Activated CD8-positive, alpha-beta memory T cell treated with anti-CD3 and anti-CD28 coated beads for 24 hours (primary cell): ENCODE measurements at regions not wholly inside any gene's neighbourhood (a gene's known extent, or its start where the extent isn't known, plus 50 kb on each side); places are given as distances from the start of the nearest gene placed in this dataset.

Experiments
- DNase-seq: peaks from one replicate; pipeline ENCODE4 v3.0.0-alpha.2; 2020

DNA sequence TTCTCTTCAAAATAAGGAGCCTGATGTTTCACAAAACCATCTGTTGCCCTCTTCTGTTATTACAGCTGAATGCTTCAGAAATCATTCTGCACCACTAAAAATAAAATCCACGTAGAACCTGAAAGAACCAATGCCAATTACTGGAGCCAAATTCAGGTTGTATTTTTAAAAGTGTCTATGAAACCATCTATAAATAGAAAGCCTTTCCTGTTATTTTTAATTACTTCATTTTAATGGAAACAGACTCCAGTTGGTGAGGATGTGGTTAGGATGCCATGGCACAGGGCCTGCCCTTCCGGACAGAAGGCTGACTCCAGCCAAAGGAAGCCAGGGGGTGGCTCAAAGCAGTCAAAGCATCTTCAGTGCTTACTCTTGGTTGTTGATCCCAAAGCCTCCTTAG, 119.8 kb downstream of the TENT4A start:
- no peak for DNase-seq

DNA sequence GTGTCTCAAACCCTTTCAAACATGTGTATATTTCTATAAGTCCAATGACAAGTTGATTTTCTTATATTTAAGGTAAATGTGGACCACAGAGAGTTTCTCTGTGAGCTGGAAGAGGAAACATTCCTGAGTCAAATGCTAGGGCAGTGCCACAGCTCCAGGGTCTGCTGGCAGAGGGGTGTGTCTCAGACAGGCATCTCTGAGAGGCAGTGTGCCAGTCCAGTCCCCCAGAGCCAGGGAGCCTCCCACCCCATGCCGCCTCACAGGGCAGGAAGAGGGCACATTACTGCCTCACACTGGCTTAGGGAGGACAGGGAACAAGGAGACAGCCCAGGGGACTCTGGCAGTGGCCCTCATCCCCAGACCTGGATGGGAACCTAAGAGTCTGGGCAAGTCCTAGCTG, 120.2 kb downstream of the TENT4A start:
- DNase-seq, result no peak

DNA sequence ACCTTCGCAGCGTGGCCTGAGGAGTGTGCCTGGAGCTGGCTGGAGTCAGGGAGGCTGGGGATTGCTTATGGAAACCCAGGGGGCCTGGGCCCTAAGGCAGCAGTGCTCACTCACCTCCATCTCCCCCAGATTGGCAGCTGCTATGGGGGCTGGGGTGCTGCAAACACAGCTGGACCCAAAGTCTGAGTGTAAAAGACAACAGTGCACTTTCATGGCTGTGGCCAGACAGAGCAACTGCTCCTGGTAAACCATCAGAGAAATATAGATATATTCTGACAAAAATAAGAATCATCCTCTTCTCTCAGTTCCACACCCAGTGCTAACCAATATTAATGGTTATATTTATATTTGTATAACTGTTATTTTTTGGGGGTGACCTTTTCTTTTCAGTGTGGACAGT, 123.9 kb downstream of the TENT4A start:
- no peak for DNase-seq

DNA sequence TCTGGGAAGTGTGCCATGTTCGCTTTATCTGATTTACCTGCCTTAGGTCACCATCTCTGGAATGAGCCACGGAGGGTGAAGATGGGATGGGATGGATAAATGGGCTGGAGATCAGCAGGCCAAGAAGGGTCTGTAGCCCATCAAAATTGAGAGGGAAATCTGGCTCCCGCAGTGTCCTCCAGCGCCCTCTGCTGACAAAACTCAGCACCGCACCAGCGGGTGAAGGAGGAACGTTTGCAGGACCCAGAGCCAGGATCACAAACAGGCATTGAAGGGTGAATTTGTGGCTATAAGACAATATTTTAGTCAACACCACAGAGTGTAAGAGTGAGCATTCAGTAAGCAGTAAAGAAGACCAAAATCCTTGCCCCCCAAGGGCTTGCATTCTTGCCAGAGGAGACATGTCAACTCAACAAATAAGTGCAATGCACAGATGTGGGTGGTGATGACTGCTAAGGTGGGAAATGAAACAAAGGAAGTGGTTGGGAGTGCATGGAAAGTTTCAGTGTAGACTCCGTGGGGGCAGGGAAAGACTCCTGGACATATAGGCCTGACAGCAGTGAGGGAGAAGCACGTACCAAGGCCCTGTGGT, 124.4 kb downstream of the TENT4A start:
- no peak for DNase-seq

DNA sequence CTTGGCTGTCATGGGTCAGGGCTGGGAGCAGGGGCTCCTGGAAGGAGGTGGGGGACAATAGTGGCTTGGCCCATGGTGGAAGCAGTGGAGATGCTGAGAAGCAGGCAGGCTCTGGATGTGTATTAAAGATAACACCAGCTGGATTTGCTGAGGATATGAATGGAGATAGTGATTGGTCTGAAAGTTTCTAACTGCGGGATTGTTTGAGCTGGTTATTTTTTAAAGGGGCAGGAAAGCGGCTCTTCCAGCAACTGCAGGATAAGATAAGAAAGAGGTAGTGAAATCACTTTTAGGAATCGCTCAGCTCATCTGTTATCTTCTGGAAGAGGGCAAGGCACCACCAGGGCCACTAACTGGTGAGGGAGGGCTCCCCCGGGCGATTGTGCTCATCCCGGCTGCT, 125.5 kb downstream of the TENT4A start:
- no peak for DNase-seq

DNA sequence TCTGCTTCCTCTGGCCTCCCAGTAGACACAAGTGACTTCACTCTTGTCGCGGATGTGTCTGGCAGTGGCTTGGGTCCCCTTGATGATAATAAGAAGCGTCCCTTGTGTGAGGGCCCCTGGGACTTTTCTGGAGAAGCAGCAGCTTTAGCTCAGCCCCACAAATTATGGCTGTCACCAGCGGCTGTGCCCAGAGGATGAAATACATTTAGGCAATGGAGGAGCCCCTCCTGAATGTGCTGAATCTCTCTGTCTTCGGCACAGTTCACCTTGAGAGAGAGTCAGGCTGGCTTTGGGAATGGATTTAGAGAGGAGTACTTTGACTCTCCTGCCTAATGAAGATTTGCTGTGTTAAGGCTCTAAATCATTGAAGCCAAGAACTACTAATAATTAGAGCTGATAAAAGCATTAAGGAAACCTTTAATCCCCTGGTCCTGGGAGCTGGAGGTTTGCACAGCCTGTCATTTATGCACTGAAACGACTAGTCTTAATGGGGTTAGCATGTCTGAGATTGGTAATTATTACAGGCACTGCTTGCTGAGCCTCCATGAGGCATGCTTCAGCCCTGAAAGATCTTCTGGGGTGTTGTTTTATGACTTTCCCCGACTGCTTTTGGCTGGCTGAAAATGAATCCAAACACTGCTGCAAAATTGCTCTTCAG, 127.0 kb downstream of the TENT4A start:
- DNase-seq, result peak; percentile 26

DNA sequence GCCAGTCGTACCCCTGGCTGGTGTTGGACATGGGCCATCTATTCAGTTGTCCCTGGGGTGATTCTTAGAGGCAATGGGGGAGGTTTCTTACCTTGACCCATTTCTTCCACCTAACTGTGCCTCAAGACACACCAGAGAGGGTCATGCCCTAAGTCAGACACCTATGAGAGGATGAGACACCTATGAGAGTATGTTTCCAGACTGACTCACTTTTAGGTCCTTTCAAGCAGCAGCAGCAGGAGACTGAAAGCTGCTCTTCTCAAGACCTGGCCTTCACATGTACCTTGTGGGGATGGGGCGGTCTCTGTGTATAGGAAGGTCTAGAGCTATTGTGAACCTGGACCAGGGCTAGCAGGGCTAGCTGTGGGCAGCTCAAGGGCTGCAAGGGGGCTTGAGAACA, 130.1 kb downstream of the TENT4A start:
- DNase-seq, result no peak

DNA sequence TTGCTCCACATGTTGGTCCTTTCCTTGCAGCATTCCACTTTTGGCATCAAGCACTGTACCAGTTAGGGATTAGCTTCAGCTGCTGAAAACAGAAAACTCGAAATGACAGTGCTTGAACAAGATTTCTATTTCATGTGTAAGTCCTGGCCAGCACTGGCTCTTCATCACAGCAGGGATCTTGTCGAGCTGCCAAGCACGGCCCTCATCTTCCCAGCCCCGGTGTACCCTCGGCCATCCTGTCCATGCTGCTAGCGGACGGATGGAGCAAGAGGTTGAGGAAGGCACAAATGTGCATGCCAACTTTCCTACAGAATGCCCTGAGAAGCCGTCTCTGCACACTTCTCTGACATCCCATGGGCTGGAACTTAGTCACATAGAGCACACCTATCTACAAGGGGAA, 130.6 kb downstream of the TENT4A start:
- no peak for DNase-seq

DNA sequence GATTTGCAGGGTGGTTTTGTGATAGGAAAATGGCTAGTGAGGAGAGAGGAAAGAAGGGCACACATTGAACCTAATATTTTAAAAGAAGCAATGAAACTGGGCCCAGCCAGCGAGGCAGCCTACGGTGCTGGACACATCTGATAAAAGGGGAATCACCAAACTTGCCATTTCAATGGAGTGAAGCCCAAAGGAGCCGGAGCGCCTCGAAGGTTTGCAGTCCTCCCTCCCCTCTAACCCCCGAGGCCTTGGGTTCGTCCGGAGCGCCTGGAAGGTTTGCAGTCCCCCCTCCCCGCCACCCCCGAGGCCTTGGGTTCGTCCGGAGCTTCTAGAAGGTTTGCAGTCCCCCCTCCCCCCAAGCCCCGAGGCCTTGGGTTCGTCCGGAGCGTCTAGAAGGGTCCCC, 132.6 kb downstream of the TENT4A start:
- DNase-seq, result no peak

DNA sequence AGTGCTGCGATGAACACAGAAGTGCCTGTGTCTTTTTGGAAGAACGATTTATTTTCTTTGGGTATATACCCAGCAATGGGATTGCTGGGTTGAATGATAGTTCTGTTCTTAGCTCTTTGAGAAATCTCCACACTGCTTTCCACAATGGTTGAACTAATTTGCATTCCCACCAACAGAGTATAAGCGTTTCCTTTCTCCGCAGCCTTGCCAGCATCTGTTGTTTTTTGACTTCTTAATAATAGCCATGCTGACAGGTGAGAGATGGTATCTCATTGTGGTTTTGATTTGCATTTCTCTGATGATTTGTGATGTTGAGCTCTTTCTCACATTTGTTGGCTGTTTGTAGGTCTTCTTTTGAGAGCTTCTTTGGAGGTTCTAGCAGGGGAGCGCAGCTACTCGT, 134.6 kb downstream of the TENT4A start:
- DNase-seq, result no peak

DNA sequence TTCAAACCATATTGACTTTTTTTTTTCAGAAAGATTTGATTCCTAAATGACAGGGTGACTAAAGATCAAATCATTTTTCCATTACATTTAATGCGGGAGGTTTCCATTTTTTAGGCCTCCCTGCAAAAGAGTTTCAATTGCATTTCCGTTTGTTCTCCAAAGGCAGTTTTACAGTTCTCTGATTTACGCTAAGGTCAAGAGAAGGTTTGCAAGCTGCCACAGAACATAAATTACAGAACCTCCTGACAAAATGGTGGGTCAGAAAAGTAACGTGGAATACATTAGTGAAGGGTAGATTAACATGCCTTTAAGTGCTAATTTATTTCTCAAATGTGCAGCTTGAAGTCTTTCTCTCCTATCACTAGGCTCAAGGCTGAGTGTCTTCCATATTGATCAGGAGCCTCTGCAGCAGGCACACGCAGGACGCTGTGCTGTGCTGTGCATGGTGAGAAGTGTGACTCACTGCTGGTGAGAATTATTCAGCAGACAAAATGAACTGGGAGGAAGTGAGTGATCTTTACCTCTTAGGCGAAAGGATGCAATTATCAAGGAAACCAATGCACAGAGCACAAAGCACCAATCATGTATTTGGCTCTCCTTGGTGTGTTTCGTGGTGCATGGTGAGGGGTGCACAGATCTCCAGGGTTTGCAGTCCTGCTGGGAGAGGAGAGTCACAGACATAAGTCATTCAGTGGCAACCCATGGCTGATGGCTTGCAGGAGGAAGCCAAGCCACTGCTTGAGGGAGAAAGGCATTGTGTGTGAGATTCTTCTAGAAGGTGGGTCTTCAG, 136.3 kb downstream of the TENT4A start:
- DNase-seq, result no peak

DNA sequence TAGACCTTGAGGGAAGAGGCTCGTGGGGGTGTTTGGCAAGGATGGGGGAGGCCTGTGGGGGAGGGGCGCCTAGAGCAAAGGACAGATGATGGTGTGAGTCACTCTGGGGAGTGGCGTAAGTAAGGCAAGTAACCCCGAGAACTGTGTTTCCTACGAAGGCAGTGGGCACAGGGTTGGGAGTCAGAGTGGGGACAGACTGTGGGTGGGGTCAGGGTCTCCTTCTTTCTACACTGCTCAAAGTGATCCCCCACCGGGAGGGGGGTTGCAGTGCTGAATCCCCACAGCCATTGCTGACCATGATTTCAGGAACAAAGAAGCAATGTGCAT, 136.8 kb downstream of the TENT4A start:
- DNase-seq, result no peak

DNA sequence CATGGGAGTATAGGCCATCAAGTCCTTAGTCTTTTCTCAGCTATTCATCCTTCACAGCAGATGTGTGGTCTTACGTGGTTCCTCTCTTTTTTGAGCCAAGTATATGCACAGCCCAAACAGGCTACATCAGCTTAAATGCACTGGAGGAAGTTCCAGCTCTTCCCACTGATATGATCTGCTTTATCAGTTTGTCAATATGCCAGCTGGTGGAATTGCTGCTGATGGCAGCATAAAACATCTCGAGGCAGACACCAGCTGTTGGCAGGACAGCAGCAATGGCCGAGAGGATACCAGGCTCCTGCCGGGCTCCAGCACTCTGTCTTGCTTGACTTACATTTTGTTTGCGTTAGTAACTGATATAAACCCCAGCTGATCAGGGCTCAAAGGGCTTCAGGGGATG, 143.4 kb downstream of the TENT4A start:
- DNase-seq, result no peak

DNA sequence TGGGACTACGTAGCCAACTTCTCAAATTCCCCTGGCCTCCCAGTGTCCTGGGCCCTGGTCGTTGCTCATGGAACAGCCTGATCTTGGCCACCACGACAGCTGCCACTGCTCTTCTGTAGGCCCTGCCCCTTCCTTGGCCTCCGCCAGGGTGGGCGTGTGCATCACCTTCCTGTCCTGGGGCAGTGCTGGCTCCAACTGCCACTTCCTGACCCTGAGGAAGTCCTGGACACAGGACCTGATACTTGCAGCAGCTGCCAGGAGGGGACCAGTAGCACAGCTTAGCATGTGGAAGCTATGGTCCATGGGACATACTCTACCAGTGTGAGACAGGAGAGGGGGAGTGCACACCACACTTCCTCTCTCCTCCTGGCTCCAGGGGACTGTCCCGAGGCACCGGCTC, 145.2 kb downstream of the TENT4A start:
- DNase-seq, result no peak

DNA sequence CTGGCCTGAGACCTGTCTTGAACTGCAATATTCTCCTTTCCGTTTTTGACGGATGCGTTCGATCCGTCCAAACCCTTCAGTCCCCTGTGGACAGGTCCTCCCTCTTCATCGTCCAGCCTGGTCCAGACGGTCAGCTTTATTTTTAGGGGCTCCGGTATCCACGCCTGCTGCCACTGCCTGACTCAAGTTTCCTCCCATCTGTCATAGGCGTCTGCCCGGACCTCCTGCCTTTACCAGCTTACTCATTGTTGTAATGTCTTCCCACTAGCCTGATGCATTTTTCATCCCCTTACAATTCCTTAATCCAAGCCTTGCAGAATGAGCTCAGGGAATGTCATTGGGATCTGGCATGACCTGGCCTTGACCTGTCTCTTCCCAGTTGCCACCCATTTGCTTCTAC, 145.8 kb downstream of the TENT4A start:
- no peak for DNase-seq

DNA sequence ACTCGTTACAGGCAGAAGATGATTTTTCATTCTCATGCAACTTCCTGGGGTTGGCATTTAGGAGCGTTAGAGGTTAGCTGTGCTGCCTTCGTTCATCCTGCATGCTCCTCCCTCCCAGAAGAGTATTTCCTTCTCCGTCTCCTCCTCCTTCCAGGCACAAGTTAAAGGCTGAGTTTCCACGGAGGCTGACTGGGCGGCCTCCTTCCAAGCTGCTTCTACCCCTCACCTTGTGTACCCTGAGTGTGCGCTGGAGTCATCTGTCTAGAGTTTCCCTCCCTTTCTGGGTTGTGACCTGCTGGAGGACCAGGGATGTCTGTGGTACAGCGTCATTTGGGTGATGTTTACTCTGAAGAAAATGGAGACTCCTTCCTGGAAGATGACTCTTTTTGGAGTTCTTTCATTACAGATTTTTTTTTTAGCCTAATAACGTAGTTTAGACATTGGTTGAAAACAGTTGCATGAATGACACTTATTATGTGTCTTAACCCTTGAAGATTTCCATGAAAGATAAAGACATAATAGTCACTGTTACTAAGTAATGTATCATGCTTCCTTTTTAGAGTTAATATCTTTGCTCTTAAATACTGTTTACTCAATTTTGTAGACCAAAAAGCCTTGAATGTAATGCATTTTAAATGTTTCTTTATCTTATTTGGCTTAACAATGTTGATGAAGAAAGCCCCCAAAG, 146.9 kb downstream of the TENT4A start:
- DNase-seq, result no peak

DNA sequence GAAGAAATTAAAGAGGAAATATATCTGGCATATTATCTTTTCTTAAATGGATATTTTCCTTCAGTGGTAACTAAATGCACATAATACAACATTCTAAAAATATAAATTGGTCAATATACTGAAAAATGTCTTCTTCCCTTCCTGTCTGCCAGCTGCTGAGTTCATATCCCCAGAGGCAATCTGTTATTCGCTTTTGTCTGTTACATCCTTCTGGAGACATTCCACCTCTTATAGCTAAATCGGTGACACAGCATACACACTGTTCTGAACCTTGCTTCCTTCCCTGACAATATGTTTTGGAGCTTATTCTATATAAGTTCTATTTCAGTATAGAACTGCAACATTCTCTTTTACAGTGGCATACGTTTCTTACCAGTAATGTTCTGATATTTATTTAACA, 147.8 kb downstream of the TENT4A start:
- DNase-seq, result no peak

DNA sequence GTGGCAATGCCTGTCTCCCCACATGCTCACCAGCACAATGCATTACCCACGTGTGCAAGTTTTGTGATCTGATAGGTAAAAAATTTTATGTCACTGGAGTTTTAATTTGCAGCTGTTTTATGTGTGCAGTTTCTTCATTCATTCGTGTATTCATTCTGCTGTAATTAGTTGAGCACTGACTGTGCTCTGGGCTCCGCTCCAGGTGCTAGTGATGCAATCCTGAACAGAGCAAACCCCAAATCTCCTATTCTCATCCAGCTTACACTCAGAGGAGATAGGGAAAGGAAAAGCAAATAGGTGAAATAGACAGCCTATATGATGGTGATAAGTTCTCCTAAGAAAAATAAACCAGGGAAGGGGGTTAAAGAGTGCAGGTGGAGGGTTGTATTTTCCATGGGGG, 148.4 kb downstream of the TENT4A start:
- DNase-seq, result no peak

DNA sequence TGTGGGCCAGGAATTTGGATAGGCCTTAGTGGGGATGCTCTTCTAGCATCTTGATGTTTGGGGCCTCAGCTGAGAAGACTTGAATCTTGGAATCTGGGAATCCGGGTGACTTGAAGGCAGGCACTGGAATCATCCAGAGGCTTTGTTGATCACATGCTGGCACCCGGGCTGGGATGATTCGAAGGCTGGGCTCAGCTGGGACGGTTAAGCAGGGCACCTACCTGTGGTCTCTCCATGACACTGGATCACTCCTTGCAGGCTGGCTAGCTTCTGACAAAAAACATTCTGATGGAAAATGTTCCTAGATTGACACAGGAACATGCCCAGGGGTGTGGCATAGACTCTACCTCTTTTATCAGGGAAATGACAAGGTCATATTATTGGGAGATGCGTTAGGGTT, 149.1 kb downstream of the TENT4A start:
- no peak for DNase-seq

DNA sequence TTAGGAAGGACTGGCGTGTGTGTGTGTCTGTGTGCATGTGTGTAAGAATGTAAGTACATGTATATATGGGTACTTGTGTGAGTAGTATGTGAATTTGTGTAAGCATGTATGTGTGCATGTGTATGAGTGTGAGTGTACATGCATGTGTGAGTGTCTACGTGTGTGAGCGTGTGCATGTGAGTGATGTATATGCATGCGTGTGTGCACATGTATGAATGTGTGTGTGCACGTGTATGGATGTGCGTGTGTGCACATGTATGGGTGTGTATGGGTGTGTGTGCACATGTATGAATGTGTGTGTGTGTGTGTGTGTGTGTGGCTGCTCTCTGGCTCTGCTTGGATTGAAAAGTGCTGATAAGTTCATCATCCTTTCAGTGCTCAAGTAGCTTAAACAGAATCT, 154.5 kb downstream of the TENT4A start:
- no peak for DNase-seq

DNA sequence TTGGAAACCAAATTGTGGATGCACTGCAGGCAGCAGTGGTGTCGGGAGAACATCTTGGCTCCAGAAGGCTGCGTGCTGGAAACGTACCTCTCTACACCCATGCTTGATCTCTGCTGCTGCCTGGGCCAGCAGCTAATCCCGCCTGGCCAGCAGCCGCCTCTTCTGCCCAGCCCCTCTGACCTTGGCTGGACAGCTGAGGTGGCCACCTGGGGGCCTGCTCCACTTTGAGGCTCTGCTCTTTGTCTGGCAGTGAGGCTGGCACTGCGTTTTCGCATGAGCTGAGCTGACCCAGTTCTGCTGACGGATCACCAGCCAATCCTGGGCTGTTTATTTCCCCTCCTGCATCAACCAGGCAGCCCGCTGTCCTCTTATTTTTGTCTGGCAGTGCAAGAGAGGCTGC, 154.9 kb downstream of the TENT4A start:
- DNase-seq, result no peak

DNA sequence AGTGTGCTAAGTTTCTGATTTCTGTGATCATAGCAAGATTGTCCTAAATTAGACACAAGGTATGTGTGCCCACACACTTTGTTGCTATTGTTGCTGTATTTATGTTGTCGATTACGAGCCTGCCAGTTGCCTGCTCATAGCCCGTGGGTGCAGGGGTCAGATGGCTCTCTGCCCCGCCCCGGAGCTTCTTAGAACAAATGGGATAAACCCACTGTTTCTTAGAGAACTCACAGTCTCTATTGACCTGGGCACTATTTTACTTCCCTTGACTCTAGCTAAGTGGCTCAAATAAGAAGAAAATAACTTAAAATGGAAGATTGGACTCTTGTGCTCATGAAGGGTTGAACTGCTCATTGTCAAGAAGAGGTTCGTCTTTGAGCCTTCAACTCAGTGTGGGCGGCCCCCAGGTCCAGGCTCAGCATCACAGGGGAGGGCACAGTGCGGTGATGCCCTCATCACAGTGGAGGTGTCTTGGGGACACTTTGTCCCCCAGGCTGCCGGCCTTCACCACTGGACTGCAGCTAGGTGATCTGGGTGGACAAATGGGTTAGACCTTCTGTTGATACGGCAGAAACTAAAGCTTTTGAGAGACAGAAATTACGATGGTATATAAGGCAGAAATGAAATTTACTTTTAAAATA, 155.5 kb downstream of the TENT4A start:
- DNase-seq, result no peak

DNA sequence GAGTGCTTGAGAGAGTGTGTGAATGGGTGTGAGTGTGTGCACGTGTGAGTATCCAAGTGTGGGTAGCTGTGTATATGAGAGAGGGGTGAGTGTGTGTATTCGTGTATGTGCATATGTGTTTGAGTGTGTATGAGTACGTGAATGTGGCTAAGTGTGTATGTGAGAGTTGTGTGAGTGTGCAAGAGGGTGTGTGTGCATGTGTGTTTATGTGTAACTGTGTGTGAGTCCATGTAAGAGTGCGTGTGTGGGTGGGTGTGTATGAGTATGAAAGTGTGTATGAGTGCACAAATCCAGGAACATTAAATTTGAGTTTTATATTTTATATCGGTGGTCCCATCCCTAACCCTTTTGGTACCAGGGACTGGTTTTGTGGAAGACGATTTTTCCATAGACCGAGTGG, 156.4 kb downstream of the TENT4A start:
- no peak for DNase-seq
